ENCODE measurements at regions not wholly inside any gene's neighbourhood (a gene's known extent, or its start where the extent isn't known, plus 50 kb on each side); places are given as distances from the start of the nearest gene placed in this dataset.

DNA sequence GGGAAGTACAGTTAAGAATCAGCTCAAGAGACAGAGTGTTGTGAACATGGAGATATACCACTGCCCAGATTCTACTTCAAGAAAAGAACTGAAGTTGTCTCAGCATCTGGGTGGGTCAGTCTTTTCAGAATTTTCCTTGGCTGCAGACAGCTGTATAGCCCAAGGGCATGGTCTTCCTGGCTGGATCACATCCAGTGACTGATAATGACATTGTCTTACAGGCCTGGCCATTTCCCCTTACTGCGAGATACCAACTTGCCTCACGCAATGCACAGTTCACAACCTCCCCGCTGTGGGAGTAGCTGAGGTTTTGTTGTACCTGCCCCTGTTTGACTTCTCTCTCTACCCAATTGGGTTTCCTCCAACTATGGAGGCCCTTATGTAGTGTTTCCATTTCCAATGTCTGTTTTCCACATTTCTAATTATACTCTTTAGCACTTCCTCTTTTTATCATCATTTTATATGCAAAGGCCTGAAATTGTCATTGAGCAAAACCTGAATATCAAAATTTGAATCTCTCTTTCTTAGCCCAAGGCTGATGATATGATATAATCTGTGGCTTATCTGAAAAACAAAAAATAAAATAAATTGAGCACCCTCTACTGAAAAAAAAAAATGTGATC is 209.1 kb downstream of the NAF1 start:
- Histone ChIP-seq H2BK5ac (ENCODE audit: low read depth, low read length) (no peak overlapping the region), H2BK12ac (ENCODE audit: low read depth, low read length) (no peak overlapping the region), H3K9me3 (ENCODE audit: insufficient read depth in 2 of 2, low read depth in 1 of 2, low read length in 1 of 2) (no peaks in the 10 kb centered on the region), H3K9ac (replicated peaks in 1 of 4; ENCODE audit: extremely low read depth in 1 of 4, low read depth in 3 of 4, low read length in 3 of 4) (no peak overlapping the region), H3K4me1 (replicated peaks in 1 of 4; ENCODE audit: control insufficient read depth in 3 of 4, insufficient read depth in 4 of 4, low read length in 3 of 4) (no peaks in the 10 kb centered on the region), H2BK15ac (ENCODE audit: low read length) (no peak overlapping the region), H4K91ac (replicated peaks; ENCODE audit: insufficient read length, low read length) (no peak overlapping the region), H4K5ac (ENCODE audit: insufficient read length, low read depth, low read length) (no peak overlapping the region), H2BK20ac (ENCODE audit: low read length) (no peak overlapping the region), H3K14ac (ENCODE audit: insufficient read length) (no peak overlapping the region), H3K23me2 (ENCODE audit: low read depth, low read length) (no peaks in the 10 kb centered on the region), H4K20me1 (replicated peaks in 1 of 2; ENCODE audit: control insufficient read depth in 1 of 2, insufficient read depth in 2 of 2, low read length in 2 of 2) (no peaks in the 10 kb centered on the region), H3K79me1 (ENCODE audit: low read depth, low read length) (no peaks in the 10 kb centered on the region), H3K36me3 (ENCODE audit: control insufficient read depth in 2 of 4, insufficient read depth in 4 of 4, low read length in 3 of 4) (no peaks in the 10 kb centered on the region), H3K27ac (ENCODE audit: low read depth, low read length) (no peak overlapping the region), H2BK120ac (replicated peaks; ENCODE audit: low read depth, low read length) (no peak overlapping the region), H3K18ac (ENCODE audit: extremely low read depth, low read length) (no peak overlapping the region), H3K79me2 (ENCODE audit: control insufficient read depth in 1 of 2, insufficient read depth in 2 of 2, low read length in 2 of 2) (no peaks in the 10 kb centered on the region), H2AK5ac (ENCODE audit: low read depth, low read length) (no peak overlapping the region), H3K4me3 (ENCODE audit: extremely low read depth in 1 of 4, insufficient read depth in 2 of 4, low read depth in 3 of 4, low read length in 4 of 4) (no peak overlapping the region), H3K23ac (ENCODE audit: insufficient read length) (no peak overlapping the region), H3K27me3 (replicated peaks in 1 of 4; ENCODE audit: control insufficient read depth in 3 of 4, extremely low read depth in 1 of 4, insufficient read depth in 3 of 4, low read length in 3 of 4) (no peaks in the 10 kb centered on the region), H3K4ac (replicated peaks; ENCODE audit: insufficient read length, low read depth, low read length) (no peak overlapping the region), H4K8ac (ENCODE audit: extremely low read depth, insufficient read depth, low read length) (no peak overlapping the region), H2AFZ (ENCODE audit: low read length) (0 out of 2 replicates have a peak overlapping the region, but pooled peaks have one; percentile 24), H3K56ac (replicated peaks; ENCODE audit: insufficient read length, low read depth, low read length) (no peak overlapping the region), H3K4me2 (ENCODE audit: insufficient read depth in 1 of 2, low read depth in 2 of 2, low read length in 2 of 2) (no peak overlapping the region)
- WGBS, 2 experiments (ENCODE audit: extremely low coverage in 1 of 2, insufficient coverage in 1 of 2, insufficient read length in 1 of 2, insufficient replicate concordance in 2 of 2, low coverage in 1 of 2, low lambda C conversion rate in 2 of 2, missing lambda C conversion rate in 1 of 2): 87% methylated on average over 3 of the region's 3 CpGs; no CpG with 5 or more reads in 1 of the 2 experiments
- ChIA-PET CTCF (ENCODE audit: partially characterized antibody) (interaction anchor here (1.2 kb wide), 1 partner anchor 460 kb away, joined by 4 read pairs; no protein-coding TSS in a partner anchor), POLR2A (ENCODE audit: partially characterized antibody) (no interaction called here)
- DNase-seq (ENCODE audit: low read depth in 1 of 2, low spot score in 2 of 2) (no peak), FAIRE-seq (no peak)
- TF ChIP-seq, protein P1, sequence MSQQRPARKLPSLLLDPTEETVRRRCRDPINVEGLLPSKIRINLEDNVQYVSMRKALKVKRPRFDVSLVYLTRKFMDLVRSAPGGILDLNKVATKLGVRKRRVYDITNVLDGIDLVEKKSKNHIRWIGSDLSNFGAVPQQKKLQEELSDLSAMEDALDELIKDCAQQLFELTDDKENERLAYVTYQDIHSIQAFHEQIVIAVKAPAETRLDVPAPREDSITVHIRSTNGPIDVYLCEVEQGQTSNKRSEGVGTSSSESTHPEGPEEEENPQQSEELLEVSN (IDR thresholded peaks at IDR 0.05): no peak
- TF ChIP-seq CHD1 (IDR thresholded peaks at IDR 0.05; ENCODE audit: low read depth, low read length) (no peak), RAD21 (IDR thresholded peaks at IDR 0.05 in 1 of 2, conservative IDR thresholded peaks at IDR 0.05 in 1 of 2; ENCODE audit: low read depth in 2 of 2, low read length in 2 of 2) (no peak), TEAD4 (IDR thresholded peaks at IDR 0.05; ENCODE audit: low read depth, low read length) (no peak), MAFK (IDR thresholded peaks at IDR 0.05; ENCODE audit: low read depth, low read length) (no peak), EZH2 (IDR thresholded peaks at IDR 0.05; ENCODE audit: low read depth, low read length, severe bottlenecking) (no peak)
- TF ChIP-seq, protein P2, sequence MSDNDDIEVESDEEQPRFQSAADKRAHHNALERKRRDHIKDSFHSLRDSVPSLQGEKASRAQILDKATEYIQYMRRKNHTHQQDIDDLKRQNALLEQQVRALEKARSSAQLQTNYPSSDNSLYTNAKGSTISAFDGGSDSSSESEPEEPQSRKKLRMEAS (IDR thresholded peaks at IDR 0.05): no peak

All from H1 (cell line).